GM23338 (cell line): ENCODE measurements at regions not wholly inside any gene's neighbourhood (a gene's known extent, or its start where the extent isn't known, plus 50 kb on each side); places are given as distances from the start of the nearest gene placed in this dataset.

Experiments used
- ATAC-seq: fragments of 200-7000 bp; cut with Tn5 transposase; 3 replicates; pipeline ENCODE4 v1.9.1; 2020
- DNase-seq: peaks from one replicate; pipeline ENCODE4 v3.0.0-alpha.2; 2015; ENCODE audit warnings: low spot score
- H2AFZ ChIP-seq: fragments of 200-600 bp; sonication (generic); 2 replicates; pipeline ENCODE4 v1.8.0; 2016; ENCODE audit warnings: antibody characterized with exemption, mild to moderate bottlenecking, moderate library complexity
- H3F3A ChIP-seq: fragments of 200-600 bp; sonication (generic); replicated peaks from 2 replicates; pipeline ENCODE4 v1.8.0; 2017; ENCODE audit warnings: antibody characterized with exemption, mixed run types, low read depth
- H3K27ac ChIP-seq: fragments of 200-600 bp; sonication (generic); 2 replicates; pipeline ENCODE4 v1.6.1; 2016; ENCODE audit warnings: low read depth
- H3K27me3 ChIP-seq: fragments of 200-600 bp; sonication (generic); 2 replicates; pipeline ENCODE4 v1.8.0; 2016; ENCODE audit warnings: mild to moderate bottlenecking, mixed run types, moderate library complexity; ENCODE audit not compliant: insufficient read depth
- H3K36me3 ChIP-seq: fragments of 200-600 bp; sonication (generic); 2 replicates; pipeline ENCODE4 v1.8.0; 2016; ENCODE audit warnings: mild to moderate bottlenecking; ENCODE audit not compliant: insufficient read depth
- H3K4me1 ChIP-seq: fragments of 200-600 bp; sonication (generic); 2 replicates; pipeline ENCODE4 v1.8.0; 2016; ENCODE audit warnings: mild to moderate bottlenecking, moderate library complexity; ENCODE audit not compliant: insufficient read depth
- H3K4me2 ChIP-seq: fragments of 200-600 bp; sonication (generic); 2 replicates; pipeline ENCODE4 v1.7.1; 2017; ENCODE audit warnings: mixed run types
- H3K4me3 ChIP-seq: fragments of 200-600 bp; sonication (generic); 2 replicates; pipeline ENCODE4 v1.6.1; 2016; ENCODE audit warnings: mixed run types
- H3K79me2 ChIP-seq: fragments of 200-600 bp; sonication (generic); replicated peaks from 2 replicates; pipeline ENCODE4 v1.8.0; 2017; ENCODE audit warnings: mild to moderate bottlenecking; ENCODE audit not compliant: insufficient read depth
- H3K9me2 ChIP-seq: fragments of 200-600 bp; sonication (generic); 2 replicates; pipeline ENCODE4 v1.8.0; 2017; ENCODE audit not compliant: insufficient read depth
- H4K20me1 ChIP-seq: fragments of 200-600 bp; sonication (generic); replicated peaks from 2 replicates; pipeline ENCODE4 v1.8.0; 2017; ENCODE audit warnings: mild to moderate bottlenecking; ENCODE audit not compliant: insufficient read depth
- H3K27ac Mint-ChIP-seq: 2 replicates; pipeline ENCODE4 v1.8.0; 2020; ENCODE audit warnings: inconsistent platforms, mild to moderate bottlenecking, moderate library complexity, mixed read lengths
- H3K27me3 Mint-ChIP-seq: 3 replicates; pipeline ENCODE4 v1.8.0; 2022; ENCODE audit warnings: low read depth, mild to moderate bottlenecking, moderate library complexity, mixed read lengths, inconsistent platforms; ENCODE audit not compliant: insufficient read depth, poor library complexity
- H3K36me3 Mint-ChIP-seq: 3 replicates; pipeline ENCODE4 v1.8.0; 2021; ENCODE audit warnings: low read depth, mild to moderate bottlenecking, inconsistent platforms, moderate library complexity, mixed read lengths
- H3K4me1 Mint-ChIP-seq: 3 replicates; pipeline ENCODE4 v1.8.0; 2020; ENCODE audit warnings: mild to moderate bottlenecking, inconsistent platforms, mixed read lengths
- H3K4me3 Mint-ChIP-seq: 3 replicates; pipeline ENCODE4 v1.8.0; 2021; ENCODE audit warnings: moderate library complexity, mild to moderate bottlenecking, inconsistent platforms, mixed read lengths
- H3K9me3 Mint-ChIP-seq: 3 replicates; pipeline ENCODE4 v1.8.0; 2020; ENCODE audit warnings: moderate library complexity, mild to moderate bottlenecking, inconsistent platforms, mixed read lengths
- CREB1 ChIP-seq: fragments of 250-450 bp; sonication (Bioruptor Pico); IDR thresholded peaks from 2 replicates; pipeline ENCODE4 v1.5.0; 2020; ENCODE audit warnings: low read depth, mild to moderate bottlenecking, moderate library complexity
- CTCF ChIP-seq, 2 experiments: fragments of 200-600 bp in 1 of 2; sonication (generic) in 1 of 2; conservative IDR thresholded peaks; 2 replicates each; pipeline versions ENCODE4 v1.5.1 to v1.6.1; 2016 to 2017; ENCODE audit warnings: antibody characterized with exemption in 2 of 2, low read depth in 2 of 2, mild to moderate bottlenecking in 2 of 2, moderate library complexity in 1 of 2
- EZH2 ChIP-seq: fragments of 200-600 bp; sonication (generic); IDR thresholded peaks from one replicate; pipeline ENCODE4 v1.8.0; 2017; ENCODE audit warnings: antibody characterized with exemption, mild to moderate bottlenecking, low read depth; ENCODE audit not compliant: unreplicated experiment
- EZH2phosphoT487 ChIP-seq: fragments of 200-600 bp; sonication (generic); IDR thresholded peaks from one replicate; pipeline ENCODE4 v1.8.1; 2018; ENCODE audit warnings: antibody characterized with exemption; ENCODE audit not compliant: unreplicated experiment
- JUNB ChIP-seq: IDR thresholded peaks from one replicate; pipeline ENCODE4 v1.6.1; 2016; ENCODE audit warnings: antibody characterized with exemption; ENCODE audit not compliant: unreplicated experiment
- NANOG ChIP-seq: IDR thresholded peaks from 2 replicates; pipeline ENCODE4 v1.6.1; 2016; ENCODE audit warnings: antibody characterized with exemption, borderline replicate concordance
- POLR2AphosphoS5 ChIP-seq: IDR thresholded peaks from 2 replicates; pipeline ENCODE4 v1.6.1; 2016; ENCODE audit warnings: antibody characterized with exemption, low read depth
- STAT1 ChIP-seq: IDR thresholded peaks from one replicate; pipeline ENCODE4 v1.6.1; 2016; ENCODE audit warnings: antibody characterized with exemption; ENCODE audit not compliant: unreplicated experiment
- ZNF114 ChIP-seq: fragments of 250-450 bp; sonication (Bioruptor Pico); IDR thresholded peaks from 2 replicates; pipeline ENCODE4 v1.5.0; 2020; ENCODE audit warnings: mild to moderate bottlenecking, moderate library complexity
- ZNF331 ChIP-seq: fragments of 250-450 bp; sonication (Bioruptor Pico); IDR thresholded peaks from 2 replicates; pipeline ENCODE4 v1.5.0; 2020; ENCODE audit warnings: low read depth, mild to moderate bottlenecking, moderate library complexity
- ZNF462 ChIP-seq: fragments of 250-450 bp; sonication (Bioruptor Pico); IDR thresholded peaks from 2 replicates; pipeline ENCODE4 v1.5.0; 2020; ENCODE audit warnings: mild to moderate bottlenecking, moderate library complexity
- TF ChIP-seq, protein P1 (sequence below): IDR thresholded peaks from one replicate; pipeline ENCODE4 v1.6.1; 2018; ENCODE audit warnings: antibody characterized with exemption; ENCODE audit not compliant: unreplicated experiment
- TF ChIP-seq, protein P2 (sequence below): IDR thresholded peaks from 2 replicates; pipeline ENCODE4 v1.6.1; 2016; ENCODE audit warnings: antibody characterized with exemption

DNA sequence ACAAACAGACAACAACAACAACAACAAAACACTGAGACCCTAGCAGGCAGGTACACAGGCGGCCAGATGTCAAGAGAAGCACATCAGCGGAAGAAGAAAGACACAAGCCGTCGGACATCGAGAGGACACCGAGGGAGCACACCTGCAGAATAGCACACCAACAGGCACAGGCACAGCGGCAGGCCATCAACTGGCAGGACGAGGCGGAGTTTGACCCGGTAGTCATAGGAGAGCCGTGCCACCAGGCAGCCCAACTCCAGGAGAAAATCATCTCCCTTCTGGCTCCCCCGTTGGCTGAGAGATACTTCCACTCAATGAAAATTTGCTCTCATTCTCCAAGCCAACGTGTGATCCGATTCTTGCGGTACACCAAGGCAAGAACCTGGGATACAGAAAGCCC, 352.1 kb upstream of the IZUMO3 start:
- Histone ChIP-seq H4K20me1 (no peaks in the 10 kb centered on the region), H3K9me2 (no peaks in the 10 kb centered on the region), H3K36me3 (no peaks in the 10 kb centered on the region), H3F3A (no peaks in the 10 kb centered on the region), H3K4me3 (no peak overlapping the region), H3K79me2 (no peaks in the 10 kb centered on the region), H3K27ac (no peak overlapping the region), H2AFZ (no peak overlapping the region), H3K4me1 (no peaks in the 10 kb centered on the region), H3K4me2 (no peak overlapping the region), H3K27me3 (no peaks in the 10 kb centered on the region)
- no peaks in the 10 kb centered on the region for H3K4me1 Mint-ChIP-seq
- no peak for ATAC-seq
- no peak for DNase-seq
- peaks cover 5% of the 10 kb centered on the region; the same call in 2 of the 3 replicates for H3K36me3 Mint-ChIP-seq
- peaks cover 18% of the 10 kb centered on the region for H3K9me3 Mint-ChIP-seq
- TF ChIP-seq POLR2AphosphoS5 = no peak
- TF ChIP-seq NANOG = no peak
- no peak for TF ChIP-seq EZH2phosphoT487
- TF ChIP-seq CTCF (conservative IDR thresholded peaks at IDR 0.05; ENCODE audit: low read depth in 2 of 2) = no peak
- no peak for TF ChIP-seq ZNF462
- no peak for TF ChIP-seq ZNF331
- TF ChIP-seq, protein P1, sequence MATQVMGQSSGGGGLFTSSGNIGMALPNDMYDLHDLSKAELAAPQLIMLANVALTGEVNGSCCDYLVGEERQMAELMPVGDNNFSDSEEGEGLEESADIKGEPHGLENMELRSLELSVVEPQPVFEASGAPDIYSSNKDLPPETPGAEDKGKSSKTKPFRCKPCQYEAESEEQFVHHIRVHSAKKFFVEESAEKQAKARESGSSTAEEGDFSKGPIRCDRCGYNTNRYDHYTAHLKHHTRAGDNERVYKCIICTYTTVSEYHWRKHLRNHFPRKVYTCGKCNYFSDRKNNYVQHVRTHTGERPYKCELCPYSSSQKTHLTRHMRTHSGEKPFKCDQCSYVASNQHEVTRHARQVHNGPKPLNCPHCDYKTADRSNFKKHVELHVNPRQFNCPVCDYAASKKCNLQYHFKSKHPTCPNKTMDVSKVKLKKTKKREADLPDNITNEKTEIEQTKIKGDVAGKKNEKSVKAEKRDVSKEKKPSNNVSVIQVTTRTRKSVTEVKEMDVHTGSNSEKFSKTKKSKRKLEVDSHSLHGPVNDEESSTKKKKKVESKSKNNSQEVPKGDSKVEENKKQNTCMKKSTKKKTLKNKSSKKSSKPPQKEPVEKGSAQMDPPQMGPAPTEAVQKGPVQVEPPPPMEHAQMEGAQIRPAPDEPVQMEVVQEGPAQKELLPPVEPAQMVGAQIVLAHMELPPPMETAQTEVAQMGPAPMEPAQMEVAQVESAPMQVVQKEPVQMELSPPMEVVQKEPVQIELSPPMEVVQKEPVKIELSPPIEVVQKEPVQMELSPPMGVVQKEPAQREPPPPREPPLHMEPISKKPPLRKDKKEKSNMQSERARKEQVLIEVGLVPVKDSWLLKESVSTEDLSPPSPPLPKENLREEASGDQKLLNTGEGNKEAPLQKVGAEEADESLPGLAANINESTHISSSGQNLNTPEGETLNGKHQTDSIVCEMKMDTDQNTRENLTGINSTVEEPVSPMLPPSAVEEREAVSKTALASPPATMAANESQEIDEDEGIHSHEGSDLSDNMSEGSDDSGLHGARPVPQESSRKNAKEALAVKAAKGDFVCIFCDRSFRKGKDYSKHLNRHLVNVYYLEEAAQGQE = no peak
- TF ChIP-seq JUNB = no peak
- TF ChIP-seq STAT1 = no peak
- TF ChIP-seq EZH2 = no peak
- TF ChIP-seq, protein P2, sequence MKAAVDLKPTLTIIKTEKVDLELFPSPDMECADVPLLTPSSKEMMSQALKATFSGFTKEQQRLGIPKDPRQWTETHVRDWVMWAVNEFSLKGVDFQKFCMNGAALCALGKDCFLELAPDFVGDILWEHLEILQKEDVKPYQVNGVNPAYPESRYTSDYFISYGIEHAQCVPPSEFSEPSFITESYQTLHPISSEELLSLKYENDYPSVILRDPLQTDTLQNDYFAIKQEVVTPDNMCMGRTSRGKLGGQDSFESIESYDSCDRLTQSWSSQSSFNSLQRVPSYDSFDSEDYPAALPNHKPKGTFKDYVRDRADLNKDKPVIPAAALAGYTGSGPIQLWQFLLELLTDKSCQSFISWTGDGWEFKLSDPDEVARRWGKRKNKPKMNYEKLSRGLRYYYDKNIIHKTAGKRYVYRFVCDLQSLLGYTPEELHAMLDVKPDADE = no peak
- no peak for TF ChIP-seq CREB1 (CRISPR knock-in tag)
- TF ChIP-seq ZNF114 (CRISPR knock-in tag) = no peak
- 0 out of 2 replicates have a peak overlapping the region, but pooled peaks have one; percentile 14 for H3K27ac Mint-ChIP-seq
- H3K4me3 Mint-ChIP-seq = no peak overlapping the region
- peaks cover 4% of the 10 kb centered on the region for H3K27me3 Mint-ChIP-seq
